ENCODE measurements at regions not wholly inside any gene's neighbourhood (a gene's known extent, or its start where the extent isn't known, plus 50 kb on each side); places are given as distances from the start of the nearest gene placed in this dataset.

- Histone ChIP-seq H3K27me3 (replicated peaks; ENCODE audit: insufficient read depth) (no peaks in the 10 kb centered on the region), H3K36me3 (no peaks in the 10 kb centered on the region), H3K4me3 (no peak overlapping the region), H3K27ac (no peak overlapping the region), H3K9me3 (no peaks in the 10 kb centered on the region), H3K4me1 (ENCODE audit: control insufficient read depth in 1 of 2, low read depth in 2 of 2) (no peaks in the 10 kb centered on the region)
- TF ChIP-seq CTCF (IDR thresholded peaks at IDR 0.05), result no peak
- DNase-seq (ENCODE audit: low spot score), result no peak
- no peak for ATAC-seq (ENCODE audit: insufficient number of reproducible peaks, low FRiP score, low read depth)
Measured at GRCh38 chr4:176435901-176436292, 116.1 kb downstream of the SPCS3 start.

- no peak for ATAC-seq (ENCODE audit: insufficient number of reproducible peaks, low FRiP score, low read depth)
Measured at GRCh38 chr4:176436293-176436973, 116.7 kb downstream of the SPCS3 start.

GRCh38 chr4:176437756-176438155, 118.0 kb downstream of the SPCS3 start:
- Histone ChIP-seq H3K36me3 (no peaks in the 10 kb centered on the region), H3K9me3 (no peaks in the 10 kb centered on the region), H3K4me1 (ENCODE audit: control insufficient read depth in 1 of 2, low read depth in 2 of 2) (no peaks in the 10 kb centered on the region), H3K27me3 (replicated peaks; ENCODE audit: insufficient read depth) (no peaks in the 10 kb centered on the region), H3K27ac (no peak overlapping the region), H3K4me3 (no peak overlapping the region)
- TF ChIP-seq CTCF (IDR thresholded peaks at IDR 0.05), result no peak
- ATAC-seq (ENCODE audit: insufficient number of reproducible peaks, low FRiP score, low read depth), result no peak
- DNase-seq (ENCODE audit: low spot score), result no peak

More at GRCh38 chr4:176436293-176436973, 116.7 kb downstream of the SPCS3 start:
- TF ChIP-seq CTCF (IDR thresholded peaks at IDR 0.05), result no peak
- Histone ChIP-seq H3K27me3 (replicated peaks; ENCODE audit: insufficient read depth) (no peaks in the 10 kb centered on the region), H3K9me3 (no peaks in the 10 kb centered on the region), H3K4me3 (no peak overlapping the region), H3K36me3 (no peaks in the 10 kb centered on the region), H3K27ac (no peak overlapping the region), H3K4me1 (ENCODE audit: control insufficient read depth in 1 of 2, low read depth in 2 of 2) (no peaks in the 10 kb centered on the region)
- no peak for DNase-seq (ENCODE audit: low spot score)

- Histone ChIP-seq H3K27ac (no peak overlapping the region), H3K4me1 (ENCODE audit: control insufficient read depth in 1 of 2, low read depth in 2 of 2) (no peaks in the 10 kb centered on the region)
- ATAC-seq (ENCODE audit: insufficient number of reproducible peaks, low FRiP score, low read depth), result no peak
Measured at GRCh38 chr4:176438401-176438800, 118.6 kb downstream of the SPCS3 start.

GRCh38 chr4:176439611-176440010, 119.8 kb downstream of the SPCS3 start:
- no peak overlapping the region for H3K4me3 ChIP-seq
- no peaks in the 10 kb centered on the region for H3K9me3 ChIP-seq
- H3K4me1 ChIP-seq (ENCODE audit: control insufficient read depth in 1 of 2, low read depth in 2 of 2), result no peaks in the 10 kb centered on the region
- DNase-seq (ENCODE audit: low spot score), result no peak
- ATAC-seq (ENCODE audit: insufficient number of reproducible peaks, low FRiP score, low read depth), result no peak
- no peaks in the 10 kb centered on the region for H3K27me3 ChIP-seq (replicated peaks; ENCODE audit: insufficient read depth)
- no peaks in the 10 kb centered on the region for H3K36me3 ChIP-seq
- no peak for TF ChIP-seq CTCF (IDR thresholded peaks at IDR 0.05)
- no peak overlapping the region for H3K27ac ChIP-seq

More at GRCh38 chr4:176438401-176438800, 118.6 kb downstream of the SPCS3 start:
- Histone ChIP-seq H3K36me3 (no peaks in the 10 kb centered on the region), H3K9me3 (no peaks in the 10 kb centered on the region), H3K27me3 (replicated peaks; ENCODE audit: insufficient read depth) (no peaks in the 10 kb centered on the region), H3K4me3 (no peak overlapping the region)
- no peak for TF ChIP-seq CTCF (IDR thresholded peaks at IDR 0.05)
- no peak for DNase-seq (ENCODE audit: low spot score)
